HG02678 (cell line): ENCODE measurements at regions not wholly inside any gene's neighbourhood (a gene's known extent, or its start where the extent isn't known, plus 50 kb on each side); places are given as distances from the start of the nearest gene placed in this dataset.

Experiments used
- ATAC-seq: cut with Tn5 transposase; IDR thresholded peaks from one replicate; pipeline ENCODE4 v1.9.1; 2021; ENCODE audit warnings: mild to moderate bottlenecking, moderate library complexity; ENCODE audit not compliant: unreplicated experiment

GRCh38 chr14:34250959-34251358 lies 211.1 kb downstream of the SPTSSA start:
- no peak for ATAC-seq

GRCh38 chr14:34247605-34248004 lies 214.4 kb downstream of the SPTSSA start:
- ATAC-seq = no peak

GRCh38 chr14:34246206-34246605 lies 215.8 kb downstream of the SPTSSA start:
- ATAC-seq = no peak

GRCh38 chr14:34243401-34243800 lies 218.6 kb downstream of the SPTSSA start:
- ATAC-seq = no peak

- no peak for ATAC-seq
Observed at GRCh38 chr14:34243001-34243400, 219.0 kb downstream of the SPTSSA start.

- ATAC-seq = no peak
Observed at GRCh38 chr14:34241185-34241711, 220.8 kb downstream of the SPTSSA start.

GRCh38 chr14:34238610-34239009 lies 223.4 kb downstream of the SPTSSA start:
- no peak for ATAC-seq

- ATAC-seq = no peak
Observed at GRCh38 chr14:34237677-34238076, 224.4 kb downstream of the SPTSSA start.

GRCh38 chr14:34237081-34237480 lies 225.0 kb downstream of the SPTSSA start:
- ATAC-seq = no peak

GRCh38 chr14:34235643-34236300 lies 226.3 kb downstream of the SPTSSA start:
- no peak for ATAC-seq

- ATAC-seq = no peak
Observed at GRCh38 chr14:34234258-34234657, 227.8 kb downstream of the SPTSSA start.

GRCh38 chr14:34233619-34234018 lies 228.4 kb downstream of the SPTSSA start:
- ATAC-seq = no peak

GRCh38 chr14:34232790-34233189 lies 229.2 kb downstream of the SPTSSA start:
- ATAC-seq = no peak

- no peak for ATAC-seq
Observed at GRCh38 chr14:34231626-34232025, 230.4 kb downstream of the SPTSSA start.

- ATAC-seq = no peak
Observed at GRCh38 chr14:34229140-34229539, 232.9 kb downstream of the SPTSSA start.

- ATAC-seq = no peak
Observed at GRCh38 chr14:34228650-34228976, 233.4 kb downstream of the SPTSSA start.

- ATAC-seq = peak; percentile 92
Observed at GRCh38 chr14:34227834-34228649, 234.0 kb downstream of the SPTSSA start.

- ATAC-seq = no peak
Observed at GRCh38 chr14:34224221-34224620, 237.8 kb downstream of the SPTSSA start.

GRCh38 chr14:34223373-34224148 lies 238.5 kb downstream of the SPTSSA start:
- no peak for ATAC-seq

GRCh38 chr14:34222867-34223266 lies 239.2 kb downstream of the SPTSSA start:
- ATAC-seq = no peak

GRCh38 chr14:34222122-34222521 lies 239.9 kb downstream of the SPTSSA start:
- ATAC-seq = no peak
